Fibroblast of lung (primary cell): ENCODE measurements at regions not wholly inside any gene's neighbourhood (a gene's known extent, or its start where the extent isn't known, plus 50 kb on each side); places are given as distances from the start of the nearest gene placed in this dataset.

ENCODE experiments used
- EZH2 ChIP-seq: IDR thresholded peaks from 2 replicates; pipeline ENCODE4 v1.5.1; 2012; ENCODE audit warnings: low read length, control low read depth, mild to moderate bottlenecking; ENCODE audit errors: missing control alignments
- TF ChIP-seq, protein P1 (sequence below), 2 donors: IDR thresholded peaks in 1 of 2; conservative IDR thresholded peaks in 1 of 2; 1 replicate in 1 of 2; 2 replicates in 1 of 2; pipeline ENCODE4 v1.5.1; 2011 to 2012; ENCODE audit warnings: low read length in 2 of 2, control low read depth in 1 of 2, inconsistent platforms in 1 of 2, low read depth in 1 of 2, mild to moderate bottlenecking in 1 of 2

- TF ChIP-seq, protein P1, sequence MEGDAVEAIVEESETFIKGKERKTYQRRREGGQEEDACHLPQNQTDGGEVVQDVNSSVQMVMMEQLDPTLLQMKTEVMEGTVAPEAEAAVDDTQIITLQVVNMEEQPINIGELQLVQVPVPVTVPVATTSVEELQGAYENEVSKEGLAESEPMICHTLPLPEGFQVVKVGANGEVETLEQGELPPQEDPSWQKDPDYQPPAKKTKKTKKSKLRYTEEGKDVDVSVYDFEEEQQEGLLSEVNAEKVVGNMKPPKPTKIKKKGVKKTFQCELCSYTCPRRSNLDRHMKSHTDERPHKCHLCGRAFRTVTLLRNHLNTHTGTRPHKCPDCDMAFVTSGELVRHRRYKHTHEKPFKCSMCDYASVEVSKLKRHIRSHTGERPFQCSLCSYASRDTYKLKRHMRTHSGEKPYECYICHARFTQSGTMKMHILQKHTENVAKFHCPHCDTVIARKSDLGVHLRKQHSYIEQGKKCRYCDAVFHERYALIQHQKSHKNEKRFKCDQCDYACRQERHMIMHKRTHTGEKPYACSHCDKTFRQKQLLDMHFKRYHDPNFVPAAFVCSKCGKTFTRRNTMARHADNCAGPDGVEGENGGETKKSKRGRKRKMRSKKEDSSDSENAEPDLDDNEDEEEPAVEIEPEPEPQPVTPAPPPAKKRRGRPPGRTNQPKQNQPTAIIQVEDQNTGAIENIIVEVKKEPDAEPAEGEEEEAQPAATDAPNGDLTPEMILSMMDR (conservative IDR thresholded peaks at IDR 0.05 in 1 of 2, IDR thresholded peaks at IDR 0.05 in 1 of 2; ENCODE audit: low read depth in 1 of 2, low read length in 2 of 2) = no peak
- no peak for TF ChIP-seq EZH2
These were observed 91.5 kb upstream of the KCNE2 start for GRCh38 chr21:34272321-34272720.
